ENCODE measurements at regions not wholly inside any gene's neighbourhood (a gene's known extent, or its start where the extent isn't known, plus 50 kb on each side); places are given as distances from the start of the nearest gene placed in this dataset.
A peak's percentile ranks its signal among the peaks of the same experiment; 100 is the strongest.

DNA sequence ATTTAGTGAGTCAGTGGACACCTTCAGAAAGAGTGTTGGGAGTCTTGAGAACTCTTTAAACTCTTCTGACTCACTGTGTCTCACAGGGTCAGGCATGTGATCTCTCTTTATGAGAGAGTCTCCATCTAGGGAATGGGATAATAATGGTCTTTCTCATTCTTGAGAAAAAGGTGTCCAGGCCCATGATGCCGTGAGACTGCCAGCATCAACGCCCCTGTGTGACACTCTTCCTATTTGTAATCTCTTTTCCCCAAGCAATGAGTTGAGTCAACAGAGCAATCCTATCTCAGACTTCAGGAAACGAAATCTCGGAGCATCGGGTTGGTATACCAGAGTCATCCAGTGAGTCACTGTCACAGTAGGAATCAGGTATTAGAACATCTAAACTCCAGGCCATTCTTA is 82.3 kb upstream of the BMP2 start:
- Mint-ChIP-seq H3K9me3 (ENCODE audit: unreplicated experiment) (no peaks in the 10 kb centered on the region), H3K27ac (ENCODE audit: unreplicated experiment) (peak overlapping the region; percentile 30), H3K4me3 (ENCODE audit: unreplicated experiment) (no peak overlapping the region), H3K4me1 (ENCODE audit: low read depth, unreplicated experiment) (peaks cover 15% of the 10 kb centered on the region), H3K27me3 (ENCODE audit: low read depth, unreplicated experiment) (peaks cover 3% of the 10 kb centered on the region), H3K36me3 (ENCODE audit: low read depth, unreplicated experiment) (no peaks in the 10 kb centered on the region)
- no peak overlapping the region for H3K9ac ChIP-seq (ENCODE audit: low read length)
- H3K4me2 ChIP-seq (ENCODE audit: low read length): peak overlapping the region; percentile 35
- no peaks in the 10 kb centered on the region for H4K20me1 ChIP-seq (ENCODE audit: insufficient read depth, low read length)
- no peaks in the 10 kb centered on the region for H3K9me3 ChIP-seq (ENCODE audit: insufficient read depth, low read depth, low read length)
- H3K36me3 ChIP-seq (ENCODE audit: insufficient read depth, low read length): no peaks in the 10 kb centered on the region
- no peaks in the 10 kb centered on the region for H3K79me2 ChIP-seq (ENCODE audit: insufficient read depth, low read length)
- peak overlapping the region; percentile 41 for H3K27ac ChIP-seq (ENCODE audit: low read depth, low read length)
- H3K27me3 ChIP-seq (ENCODE audit: insufficient read depth, low read length): peaks cover 3% of the 10 kb centered on the region
- DNase-seq (ENCODE audit: low read depth): peak; percentile 31
- FAIRE-seq: no peak
- H3K4me1 ChIP-seq (ENCODE audit: insufficient read depth, low read length): no peaks in the 10 kb centered on the region
- TF ChIP-seq, protein P1, sequence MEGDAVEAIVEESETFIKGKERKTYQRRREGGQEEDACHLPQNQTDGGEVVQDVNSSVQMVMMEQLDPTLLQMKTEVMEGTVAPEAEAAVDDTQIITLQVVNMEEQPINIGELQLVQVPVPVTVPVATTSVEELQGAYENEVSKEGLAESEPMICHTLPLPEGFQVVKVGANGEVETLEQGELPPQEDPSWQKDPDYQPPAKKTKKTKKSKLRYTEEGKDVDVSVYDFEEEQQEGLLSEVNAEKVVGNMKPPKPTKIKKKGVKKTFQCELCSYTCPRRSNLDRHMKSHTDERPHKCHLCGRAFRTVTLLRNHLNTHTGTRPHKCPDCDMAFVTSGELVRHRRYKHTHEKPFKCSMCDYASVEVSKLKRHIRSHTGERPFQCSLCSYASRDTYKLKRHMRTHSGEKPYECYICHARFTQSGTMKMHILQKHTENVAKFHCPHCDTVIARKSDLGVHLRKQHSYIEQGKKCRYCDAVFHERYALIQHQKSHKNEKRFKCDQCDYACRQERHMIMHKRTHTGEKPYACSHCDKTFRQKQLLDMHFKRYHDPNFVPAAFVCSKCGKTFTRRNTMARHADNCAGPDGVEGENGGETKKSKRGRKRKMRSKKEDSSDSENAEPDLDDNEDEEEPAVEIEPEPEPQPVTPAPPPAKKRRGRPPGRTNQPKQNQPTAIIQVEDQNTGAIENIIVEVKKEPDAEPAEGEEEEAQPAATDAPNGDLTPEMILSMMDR (IDR thresholded peaks at IDR 0.05; ENCODE audit: insufficient read depth, low read depth, low read length): no peak
- no peak for TF ChIP-seq EZH2 (IDR thresholded peaks at IDR 0.05; ENCODE audit: insufficient read depth, low read length)
- no peak overlapping the region for H2AFZ ChIP-seq (ENCODE audit: low read depth, low read length)
- H3K4me3 ChIP-seq (ENCODE audit: insufficient read depth, low read depth, low read length): no peak overlapping the region

DNA sequence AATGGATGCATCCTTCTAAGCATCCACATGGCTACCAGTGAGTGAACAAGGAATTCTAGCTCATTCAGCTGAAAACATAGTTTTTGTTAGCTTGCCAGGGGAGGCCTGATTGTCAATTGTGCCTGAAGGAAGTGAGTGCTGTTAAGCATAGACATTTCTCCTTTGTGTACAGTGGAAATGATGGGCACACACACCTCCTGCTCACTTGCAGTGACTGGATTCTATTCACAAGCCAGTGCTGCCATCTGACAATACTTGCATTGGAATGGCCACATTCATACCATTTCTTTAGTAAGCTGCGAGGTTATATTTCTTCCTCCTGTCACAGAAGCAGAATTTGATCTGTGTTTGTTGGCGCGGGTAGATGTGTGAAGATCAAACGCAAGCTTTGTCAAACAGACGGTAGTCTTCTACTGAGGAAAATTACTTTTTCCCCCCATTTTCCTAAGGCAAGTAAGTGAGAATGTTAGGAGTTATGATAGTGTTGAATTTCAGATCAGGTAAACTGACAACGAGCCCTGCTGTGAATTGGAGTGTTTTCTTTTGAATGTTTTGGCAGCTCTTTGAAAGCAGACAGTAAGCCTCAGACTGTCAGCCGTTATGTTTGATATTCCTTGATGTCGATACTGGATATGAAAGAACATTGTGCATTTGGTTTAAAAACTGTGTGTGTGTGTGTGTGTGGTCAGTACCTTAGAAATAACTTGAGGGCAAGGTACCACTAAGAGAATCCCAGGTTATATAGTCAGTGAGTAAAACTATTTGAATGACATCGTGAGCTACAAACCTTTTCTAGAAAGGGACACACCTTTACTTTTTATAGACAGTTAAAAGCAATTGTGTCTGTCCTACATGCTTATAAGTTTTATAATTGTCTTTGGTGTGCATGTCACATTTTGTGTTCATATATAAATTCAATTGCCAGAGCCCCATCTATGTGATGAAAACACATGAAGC is 84.2 kb upstream of the BMP2 start:
- Histone ChIP-seq H3K27ac (ENCODE audit: low read depth, low read length) (no peak overlapping the region), H3K4me3 (ENCODE audit: insufficient read depth, low read depth, low read length) (no peak overlapping the region), H3K9me3 (ENCODE audit: insufficient read depth, low read depth, low read length) (no peaks in the 10 kb centered on the region), H3K36me3 (ENCODE audit: insufficient read depth, low read length) (no peaks in the 10 kb centered on the region), H3K79me2 (ENCODE audit: insufficient read depth, low read length) (no peaks in the 10 kb centered on the region), H3K4me1 (ENCODE audit: insufficient read depth, low read length) (no peaks in the 10 kb centered on the region), H3K27me3 (ENCODE audit: insufficient read depth, low read length) (peaks cover 3% of the 10 kb centered on the region), H3K9ac (ENCODE audit: low read length) (no peak overlapping the region), H2AFZ (ENCODE audit: low read depth, low read length) (no peak overlapping the region), H3K4me2 (ENCODE audit: low read length) (no peak overlapping the region), H4K20me1 (ENCODE audit: insufficient read depth, low read length) (no peaks in the 10 kb centered on the region)
- TF ChIP-seq EZH2 (IDR thresholded peaks at IDR 0.05; ENCODE audit: insufficient read depth, low read length): no peak
- TF ChIP-seq, protein P1 (IDR thresholded peaks at IDR 0.05; ENCODE audit: insufficient read depth, low read depth, low read length): no peak
- no peak overlapping the region for H3K27ac Mint-ChIP-seq (ENCODE audit: unreplicated experiment)
- DNase-seq (ENCODE audit: low read depth): no peak
- no peak for FAIRE-seq
- no peaks in the 10 kb centered on the region for H3K36me3 Mint-ChIP-seq (ENCODE audit: low read depth, unreplicated experiment)
- no peak overlapping the region for H3K4me3 Mint-ChIP-seq (ENCODE audit: unreplicated experiment)
- H3K9me3 Mint-ChIP-seq (ENCODE audit: unreplicated experiment): no peaks in the 10 kb centered on the region
- H3K27me3 Mint-ChIP-seq (ENCODE audit: low read depth, unreplicated experiment): peaks cover 3% of the 10 kb centered on the region
- H3K4me1 Mint-ChIP-seq (ENCODE audit: low read depth, unreplicated experiment): peaks cover 15% of the 10 kb centered on the region

DNA sequence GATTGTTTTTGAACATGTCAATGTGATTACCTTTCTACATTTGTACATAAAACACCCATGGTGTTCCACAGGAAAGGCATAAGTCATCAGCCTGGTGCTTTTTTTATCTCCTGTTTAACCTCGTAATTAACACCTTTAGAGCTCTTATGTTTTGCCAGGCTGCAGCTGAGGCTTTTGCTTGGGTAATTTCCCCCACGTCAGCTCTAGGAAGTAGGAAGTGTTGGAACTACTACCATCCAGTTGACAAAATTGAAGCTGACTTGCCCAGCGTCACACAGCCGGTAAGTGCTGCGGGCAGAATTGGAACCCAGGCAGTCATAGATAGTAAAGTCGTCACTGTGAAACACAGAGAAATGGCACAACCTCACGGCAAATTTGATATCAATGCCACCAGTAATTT is 86.6 kb upstream of the BMP2 start:
- H3K9ac ChIP-seq (ENCODE audit: low read length): no peak overlapping the region
- no peaks in the 10 kb centered on the region for H3K4me1 ChIP-seq (ENCODE audit: insufficient read depth, low read length)
- no peak overlapping the region for H3K4me3 Mint-ChIP-seq (ENCODE audit: unreplicated experiment)
- H3K9me3 Mint-ChIP-seq (ENCODE audit: unreplicated experiment): no peaks in the 10 kb centered on the region
- no peak for DNase-seq (ENCODE audit: low read depth)
- H3K4me1 Mint-ChIP-seq (ENCODE audit: low read depth, unreplicated experiment): peaks cover 14% of the 10 kb centered on the region
- no peaks in the 10 kb centered on the region for H3K79me2 ChIP-seq (ENCODE audit: insufficient read depth, low read length)
- FAIRE-seq: no peak
- H3K27ac ChIP-seq (ENCODE audit: low read depth, low read length): no peak overlapping the region
- H2AFZ ChIP-seq (ENCODE audit: low read depth, low read length): no peak overlapping the region
- H3K9me3 ChIP-seq (ENCODE audit: insufficient read depth, low read depth, low read length): no peaks in the 10 kb centered on the region
- H3K4me3 ChIP-seq (ENCODE audit: insufficient read depth, low read depth, low read length): no peak overlapping the region
- no peaks in the 10 kb centered on the region for H4K20me1 ChIP-seq (ENCODE audit: insufficient read depth, low read length)
- no peaks in the 10 kb centered on the region for H3K36me3 Mint-ChIP-seq (ENCODE audit: low read depth, unreplicated experiment)
- no peaks in the 10 kb centered on the region for H3K36me3 ChIP-seq (ENCODE audit: insufficient read depth, low read length)
- H3K27me3 Mint-ChIP-seq (ENCODE audit: low read depth, unreplicated experiment): peaks cover 3% of the 10 kb centered on the region
- H3K27me3 ChIP-seq (ENCODE audit: insufficient read depth, low read length): peaks cover 3% of the 10 kb centered on the region
- no peak overlapping the region for H3K27ac Mint-ChIP-seq (ENCODE audit: unreplicated experiment)
- no peak overlapping the region for H3K4me2 ChIP-seq (ENCODE audit: low read length)
- no peak for TF ChIP-seq EZH2 (IDR thresholded peaks at IDR 0.05; ENCODE audit: insufficient read depth, low read length)
- TF ChIP-seq, protein P1 (IDR thresholded peaks at IDR 0.05; ENCODE audit: insufficient read depth, low read depth, low read length): no peak

All from astrocyte (in vitro differentiated cells and primary cell).